HepG2 (cell line): ENCODE measurements at regions not wholly inside any gene's neighbourhood (a gene's known extent, or its start where the extent isn't known, plus 50 kb on each side); places are given as distances from the start of the nearest gene placed in this dataset.

Experiments used
- ATAC-seq: fragments of 200-7000 bp; cut with Tn5 transposase; 3 replicates; pipeline ENCODE4 v1.9.1; 2020; ENCODE audit warnings: mild to moderate bottlenecking, moderate library complexity
- BruUV-seq: library from RNA; stranded (reverse); fragments of 400-500 nt; replicated peaks from 2 replicates; lab custom pipeline; 2021; lab: Mats Ljungman, UMichigan
- CTCF ChIA-PET: fragments of 300-600 bp; formaldehyde crosslinking; extraction: SDS; loops from one replicate; lab custom pipeline; 2021; ENCODE audit warnings: low total read pairs, inconsistent platforms, low intra/inter-chr PET ratio; lab: Yijun Ruan, JAX
- POLR2A ChIA-PET: fragments of 350-600 bp; sonication (Branson Sonifier 250); formaldehyde crosslinking; loops from one replicate; lab custom pipeline; 2020; ENCODE audit warnings: antibody characterized with exemption, inconsistent platforms; lab: Yijun Ruan, JAX
- DNase-seq: peaks from one replicate; pipeline ENCODE4 v3.0.0-alpha.2; 2015; ENCODE audit warnings: low spot score
- FAIRE-seq: peaks from 3 replicates; lab custom pipeline; 2011; peaks lifted over from hg19 to GRCh38; lab: Jason Lieb, UNC
- H2AFZ ChIP-seq: one replicate; pipeline ENCODE4 v1.6.1; 2011; ENCODE audit warnings: low read length, inconsistent platforms
- H3K27ac ChIP-seq: fragments of 300-600 bp; 3 replicates; pipeline ENCODE4 v1.8.0; 2011; ENCODE audit warnings: mixed run types, mild to moderate bottlenecking, mixed read lengths, low read length, inconsistent platforms; ENCODE audit not compliant: insufficient read depth; ENCODE audit errors: extremely low read length
- H3K27me3 ChIP-seq, 2 experiments: fragments of 200-600 bp in 1 of 2; 2 replicates in 1 of 2; 3 replicates in 1 of 2; pipeline versions ENCODE4 v1.6.0 to v1.8.0; 2011; ENCODE audit warnings: low read length in 2 of 2, mild to moderate bottlenecking in 2 of 2, moderate library complexity in 2 of 2, inconsistent platforms in 1 of 2; ENCODE audit not compliant: insufficient read depth in 2 of 2, control insufficient read depth in 1 of 2
- H3K36me3 ChIP-seq, 2 experiments: fragments of 200-600 bp in 1 of 2; replicated peaks in 1 of 2; 2 replicates in 1 of 2; 3 replicates in 1 of 2; pipeline versions ENCODE4 v1.5.1 to v1.8.0; 2011; ENCODE audit warnings: low read length in 2 of 2, inconsistent platforms in 1 of 2; ENCODE audit not compliant: insufficient read depth in 2 of 2, control insufficient read depth in 1 of 2
- H3K4me1 ChIP-seq: 2 replicates; pipeline ENCODE4 v1.5.1; 2012; ENCODE audit warnings: low read length, inconsistent platforms; ENCODE audit not compliant: insufficient read depth
- H3K4me2 ChIP-seq: 2 replicates; pipeline ENCODE4 v1.6.0; 2011; ENCODE audit warnings: low read depth, low read length, inconsistent platforms
- H3K4me3 ChIP-seq, 3 experiments: fragments of 200-600 bp in 1 of 3; sonication (generic), shearing (Covaris generic) in 1 of 3; replicated peaks in 1 of 3; 2 replicates each; pipeline ENCODE4 v1.5.1; 2011 to 2016; ENCODE audit warnings: low read length in 3 of 3, inconsistent platforms in 2 of 3, low read depth in 2 of 3, mild to moderate bottlenecking in 2 of 3, control low read depth in 1 of 3, mixed read lengths in 1 of 3; ENCODE audit not compliant: insufficient read depth in 1 of 3
- H3K79me2 ChIP-seq: one replicate; pipeline ENCODE4 v1.6.1; 2011; ENCODE audit warnings: low read length, inconsistent platforms; ENCODE audit not compliant: insufficient read depth
- H3K9ac ChIP-seq: 2 replicates; pipeline ENCODE4 v1.6.0; 2011; ENCODE audit warnings: mild to moderate bottlenecking, low read depth, low read length, inconsistent platforms; ENCODE audit not compliant: insufficient read depth
- H3K9me3 ChIP-seq: 2 replicates; pipeline ENCODE4 v1.5.1; 2012; ENCODE audit warnings: mild to moderate bottlenecking, low read length
- H4K20me1 ChIP-seq: 2 replicates; pipeline ENCODE4 v1.6.0; 2011; ENCODE audit warnings: inconsistent platforms, mild to moderate bottlenecking, low read length, moderate library complexity; ENCODE audit not compliant: insufficient read depth
- CBX5 ChIP-seq: sonication (generic); formaldehyde crosslinking; IDR thresholded peaks from 2 replicates; pipeline ENCODE4 v1.4.0; 2020; ENCODE audit warnings: missing genetic modification reagents, borderline replicate concordance
- CCAR2 ChIP-seq: fragments of 200-400 bp; formaldehyde crosslinking; optimal IDR thresholded peaks from 2 replicates; pipeline ENCODE3; 2018; ENCODE audit warnings: low read depth, mild to moderate bottlenecking, low read length, moderate library complexity
- HOXA9 ChIP-seq: sonication (generic); formaldehyde crosslinking; IDR thresholded peaks from 2 replicates; pipeline ENCODE4 v1.8.1; 2022; ENCODE audit warnings: missing genetic modification reagents, mild to moderate bottlenecking, moderate library complexity, borderline replicate concordance
- KLF6 ChIP-seq: IDR thresholded peaks from 2 replicates; pipeline ENCODE4 v1.8.0; 2016; ENCODE audit warnings: missing biosample characterization, missing genetic modification reagents
- KMT2A ChIP-seq: sonication (generic); formaldehyde crosslinking; IDR thresholded peaks from 2 replicates; pipeline ENCODE4 v1.4.0; 2020; ENCODE audit warnings: missing genetic modification reagents
- MBD4 ChIP-seq: IDR thresholded peaks from 2 replicates; pipeline ENCODE4 v1.6.1; 2012; ENCODE audit warnings: low read length, inconsistent platforms, borderline replicate concordance
- RBM22 ChIP-seq: fragments of 200-400 bp; formaldehyde crosslinking; optimal IDR thresholded peaks from 2 replicates; pipeline ENCODE3; 2017; ENCODE audit warnings: mild to moderate bottlenecking, low read length, moderate library complexity
- REL ChIP-seq: sonication (generic); formaldehyde crosslinking; conservative IDR thresholded peaks from 2 replicates; pipeline ENCODE4 v1.8.0; 2022; ENCODE audit warnings: mild to moderate bottlenecking, missing genetic modification reagents, moderate library complexity
- U2AF2 ChIP-seq: fragments of 200-400 bp; formaldehyde crosslinking; IDR thresholded peaks from 2 replicates; pipeline ENCODE4 v1.6.1; 2017; ENCODE audit warnings: low read depth, mild to moderate bottlenecking, low read length
- ZNF572 ChIP-seq: sonication (generic); formaldehyde crosslinking; IDR thresholded peaks from 2 replicates; pipeline ENCODE4 v1.5.1; 2020; ENCODE audit warnings: mild to moderate bottlenecking, missing genetic modification reagents
- ZNF776 ChIP-seq: sonication (generic); formaldehyde crosslinking; IDR thresholded peaks from 2 replicates; pipeline ENCODE4 v1.4.0; 2020; ENCODE audit warnings: mild to moderate bottlenecking, missing genetic modification reagents
- WGBS: methylation state at CpG from one replicate; pipeline ENCODE4 v1.1.6; 2017; ENCODE audit warnings: low lambda C conversion rate; 5-methylcytosine and 5-hydroxymethylcytosine counted together
- in situ Hi-C: cut with HindIII; loops from 2 replicates; pipeline ENCODE4 v1.10.0; 2017; ENCODE audit warnings: low pct_unique_long_range_greater_than_20kb; ENCODE audit not compliant: extremely low pct_ligation_motif_present
- intact Hi-C: fragments of 100-400 bp; cut with micrococcal nuclease; formaldehyde crosslinking; loops from one replicate; pipeline ENCODE4 v1.10.0; 2022; ENCODE audit not compliant: unreplicated experiment
- TF ChIP-seq, protein P1 (sequence below): sonication (generic); formaldehyde crosslinking; conservative IDR thresholded peaks from 2 replicates; pipeline ENCODE4 v1.4.0; 2020; ENCODE audit warnings: missing genetic modification reagents
- TF ChIP-seq, protein P2 (sequence below): sonication (generic); formaldehyde crosslinking; IDR thresholded peaks from 2 replicates; pipeline ENCODE4 v1.8.0; 2022; ENCODE audit warnings: mild to moderate bottlenecking, missing genetic modification reagents

DNA sequence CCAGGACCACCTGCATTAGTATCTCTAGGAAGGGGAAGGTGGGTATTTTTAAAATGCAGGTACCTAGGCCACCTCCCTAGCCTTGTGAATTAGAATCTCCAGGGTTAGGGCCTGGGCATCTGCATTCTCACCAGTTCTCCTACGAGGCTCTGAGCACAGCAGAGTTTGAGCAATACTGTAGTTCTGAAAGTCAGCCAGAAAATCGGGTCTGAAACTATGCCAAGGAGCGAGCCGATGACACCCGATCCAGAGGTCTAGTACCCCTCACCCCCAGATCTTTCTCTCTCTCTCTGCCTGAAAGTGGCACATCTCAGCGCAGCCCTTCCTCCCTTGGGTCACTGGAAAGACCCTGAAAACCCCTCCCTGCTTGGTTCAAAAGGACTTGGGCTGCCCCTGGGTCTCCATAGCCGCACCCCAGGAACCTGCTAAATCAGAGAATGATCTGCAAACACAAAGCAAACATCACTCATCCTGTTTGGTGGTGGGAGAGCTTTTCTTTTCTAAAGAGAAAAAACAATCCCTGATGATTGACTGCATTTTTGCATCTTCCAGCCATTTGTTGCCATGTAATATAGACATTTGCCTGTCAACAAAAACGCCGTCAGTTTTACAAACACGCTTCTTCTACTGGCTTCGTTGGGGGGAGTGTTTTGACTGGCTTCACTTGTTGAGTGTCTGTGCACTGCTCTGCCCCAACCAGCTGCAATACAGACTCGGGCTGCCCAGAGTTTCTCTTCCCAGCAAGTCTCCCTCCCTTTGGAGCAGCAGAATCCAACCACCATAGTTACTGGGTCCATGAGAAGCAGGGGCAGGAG, 229.9 kb downstream of the MN1 start:
- H2AFZ ChIP-seq = no peak overlapping the region
- peaks cover 5% of the 10 kb centered on the region; the same call in 1 of the 2 replicates for H3K9me3 ChIP-seq
- no peak overlapping the region for H3K4me3 ChIP-seq
- CTCF ChIA-PET = no interaction called here
- no peak overlapping the region for H3K9ac ChIP-seq
- peaks cover 0 to 37% of the 10 kb centered on the region in 2 experiments; a peak in 3 of 5 replicates for H3K27me3 ChIP-seq
- BruUV-seq = no TSS peak
- H3K27ac ChIP-seq = no peak overlapping the region
- FAIRE-seq (no peak), ATAC-seq (no peak), DNase-seq (no peak)
- no peaks in the 10 kb centered on the region for H3K36me3 ChIP-seq
- WGBS = 35% methylated on average over 8 of the region's 12 CpGs
- POLR2A ChIA-PET = no interaction called here
- H3K79me2 ChIP-seq = no peaks in the 10 kb centered on the region
- no peak overlapping the region for H3K4me2 ChIP-seq
- in situ Hi-C loops (no loop called here), intact Hi-C loops (no loop called here)
- no peaks in the 10 kb centered on the region for H4K20me1 ChIP-seq
- TF ChIP-seq, protein P1, sequence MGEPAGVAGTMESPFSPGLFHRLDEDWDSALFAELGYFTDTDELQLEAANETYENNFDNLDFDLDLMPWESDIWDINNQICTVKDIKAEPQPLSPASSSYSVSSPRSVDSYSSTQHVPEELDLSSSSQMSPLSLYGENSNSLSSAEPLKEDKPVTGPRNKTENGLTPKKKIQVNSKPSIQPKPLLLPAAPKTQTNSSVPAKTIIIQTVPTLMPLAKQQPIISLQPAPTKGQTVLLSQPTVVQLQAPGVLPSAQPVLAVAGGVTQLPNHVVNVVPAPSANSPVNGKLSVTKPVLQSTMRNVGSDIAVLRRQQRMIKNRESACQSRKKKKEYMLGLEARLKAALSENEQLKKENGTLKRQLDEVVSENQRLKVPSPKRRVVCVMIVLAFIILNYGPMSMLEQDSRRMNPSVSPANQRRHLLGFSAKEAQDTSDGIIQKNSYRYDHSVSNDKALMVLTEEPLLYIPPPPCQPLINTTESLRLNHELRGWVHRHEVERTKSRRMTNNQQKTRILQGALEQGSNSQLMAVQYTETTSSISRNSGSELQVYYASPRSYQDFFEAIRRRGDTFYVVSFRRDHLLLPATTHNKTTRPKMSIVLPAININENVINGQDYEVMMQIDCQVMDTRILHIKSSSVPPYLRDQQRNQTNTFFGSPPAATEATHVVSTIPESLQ (CRISPR knock-in tag) = no peak
- no peak for TF ChIP-seq CCAR2
- TF ChIP-seq U2AF2 = no peak
- TF ChIP-seq MBD4 = no peak
- TF ChIP-seq REL (CRISPR knock-in tag) = no peak
- no peak for TF ChIP-seq KMT2A
- no peak for TF ChIP-seq CBX5 (CRISPR knock-in tag)
- TF ChIP-seq HOXA9 (CRISPR knock-in tag) = no peak
- TF ChIP-seq RBM22 = no peak
- TF ChIP-seq KLF6 (CRISPR knock-in tag) = no peak
- TF ChIP-seq, protein P2, sequence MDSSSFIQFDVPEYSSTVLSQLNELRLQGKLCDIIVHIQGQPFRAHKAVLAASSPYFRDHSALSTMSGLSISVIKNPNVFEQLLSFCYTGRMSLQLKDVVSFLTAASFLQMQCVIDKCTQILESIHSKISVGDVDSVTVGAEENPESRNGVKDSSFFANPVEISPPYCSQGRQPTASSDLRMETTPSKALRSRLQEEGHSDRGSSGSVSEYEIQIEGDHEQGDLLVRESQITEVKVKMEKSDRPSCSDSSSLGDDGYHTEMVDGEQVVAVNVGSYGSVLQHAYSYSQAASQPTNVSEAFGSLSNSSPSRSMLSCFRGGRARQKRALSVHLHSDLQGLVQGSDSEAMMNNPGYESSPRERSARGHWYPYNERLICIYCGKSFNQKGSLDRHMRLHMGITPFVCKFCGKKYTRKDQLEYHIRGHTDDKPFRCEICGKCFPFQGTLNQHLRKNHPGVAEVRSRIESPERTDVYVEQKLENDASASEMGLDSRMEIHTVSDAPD (CRISPR knock-in tag) = no peak
- no peak for TF ChIP-seq ZNF572 (CRISPR knock-in tag)
- no peak for TF ChIP-seq ZNF776 (CRISPR knock-in tag)
- no peaks in the 10 kb centered on the region for H3K4me1 ChIP-seq
